ENCODE measurements at regions not wholly inside any gene's neighbourhood (a gene's known extent, or its start where the extent isn't known, plus 50 kb on each side); places are given as distances from the start of the nearest gene placed in this dataset.

- Mint-ChIP-seq H3K27me3 (ENCODE audit: low read depth) (no peaks in the 10 kb centered on the region), H3K27ac (no peak overlapping the region)
Observed at GRCh38 chr21:28253338-28253737, 739.3 kb downstream of the LTN1 start.

GRCh38 chr21:28252928-28253327, 739.7 kb downstream of the LTN1 start:
- CTCF ChIA-PET: no interaction called here
- H3K27ac Mint-ChIP-seq: no peak overlapping the region
- DNase-seq (ENCODE audit: low spot score): no peak
- POLR2A ChIA-PET: no interaction called here
- peaks cover 21% of the 10 kb centered on the region for H3K4me1 Mint-ChIP-seq
- H3K9me3 Mint-ChIP-seq: no peaks in the 10 kb centered on the region
- H3K27me3 Mint-ChIP-seq (ENCODE audit: low read depth): no peaks in the 10 kb centered on the region
- no peak for TF ChIP-seq ZNF532 (CRISPR knock-in tag; IDR thresholded peaks at IDR 0.05; ENCODE audit: borderline replicate concordance)
- no peak for ATAC-seq
- H3K36me3 Mint-ChIP-seq: no peaks in the 10 kb centered on the region
- H3K4me3 Mint-ChIP-seq: no peak overlapping the region

More at GRCh38 chr21:28253338-28253737, 739.3 kb downstream of the LTN1 start:
- ChIA-PET POLR2A (no interaction called here), CTCF (no interaction called here)
- H3K4me1 Mint-ChIP-seq: peaks cover 25% of the 10 kb centered on the region
- no peak for TF ChIP-seq E2F5 (CRISPR knock-in tag; IDR thresholded peaks at IDR 0.05)
- TF ChIP-seq FOXP1 (CRISPR knock-in tag; IDR thresholded peaks at IDR 0.05; ENCODE audit: borderline replicate concordance): no peak
- H3K4me3 Mint-ChIP-seq: no peak overlapping the region
- H3K9me3 Mint-ChIP-seq: no peaks in the 10 kb centered on the region
- ATAC-seq (no peak), DNase-seq (ENCODE audit: low spot score) (no peak)
- H3K36me3 Mint-ChIP-seq: no peaks in the 10 kb centered on the region

GRCh38 chr21:28250946-28251345, 741.7 kb downstream of the LTN1 start:
- no peaks in the 10 kb centered on the region for H3K27me3 Mint-ChIP-seq (ENCODE audit: low read depth)
- DNase-seq (ENCODE audit: low spot score): no peak
- H3K27ac Mint-ChIP-seq: no peak overlapping the region
- peaks cover 14% of the 10 kb centered on the region for H3K4me1 Mint-ChIP-seq
- H3K36me3 Mint-ChIP-seq: no peaks in the 10 kb centered on the region
- ATAC-seq: no peak
- no peaks in the 10 kb centered on the region for H3K9me3 Mint-ChIP-seq
- ChIA-PET POLR2A (no interaction called here), CTCF (no interaction called here)
- no peak overlapping the region for H3K4me3 Mint-ChIP-seq
- no peak for TF ChIP-seq ZNF219 (CRISPR knock-in tag; IDR thresholded peaks at IDR 0.05; ENCODE audit: borderline replicate concordance)
- TF ChIP-seq FOXP1 (CRISPR knock-in tag; IDR thresholded peaks at IDR 0.05; ENCODE audit: borderline replicate concordance): no peak
- no peak for TF ChIP-seq SMAD4 (CRISPR knock-in tag; IDR thresholded peaks at IDR 0.05)
- no peak for TF ChIP-seq KAT7 (CRISPR knock-in tag; IDR thresholded peaks at IDR 0.05; ENCODE audit: borderline replicate concordance)
- TF ChIP-seq ZNF396 (CRISPR knock-in tag; IDR thresholded peaks at IDR 0.05; ENCODE audit: borderline replicate concordance): no peak
- no peak for TF ChIP-seq PREB (CRISPR knock-in tag; IDR thresholded peaks at IDR 0.05; ENCODE audit: borderline replicate concordance)
- no peak for TF ChIP-seq ARID4B (CRISPR knock-in tag; IDR thresholded peaks at IDR 0.05; ENCODE audit: borderline replicate concordance)
- TF ChIP-seq CDX4 (CRISPR knock-in tag; IDR thresholded peaks at IDR 0.05; ENCODE audit: borderline replicate concordance): no peak
- no peak for TF ChIP-seq SOX15 (CRISPR knock-in tag; IDR thresholded peaks at IDR 0.05)
- no peak for TF ChIP-seq ZNF121 (CRISPR knock-in tag; IDR thresholded peaks at IDR 0.05)
- TF ChIP-seq ETV6 (CRISPR knock-in tag; IDR thresholded peaks at IDR 0.05): no peak
- TF ChIP-seq ZNF138 (CRISPR knock-in tag; conservative IDR thresholded peaks at IDR 0.05): no peak
- TF ChIP-seq ZNF512 (CRISPR knock-in tag; IDR thresholded peaks at IDR 0.05; ENCODE audit: borderline replicate concordance): no peak
- TF ChIP-seq FOXJ3 (CRISPR knock-in tag; IDR thresholded peaks at IDR 0.05; ENCODE audit: borderline replicate concordance): no peak
- no peak for TF ChIP-seq ZNF317 (CRISPR knock-in tag; IDR thresholded peaks at IDR 0.05; ENCODE audit: borderline replicate concordance, low read depth)
